GM12892 (cell line): ENCODE measurements at regions not wholly inside any gene's neighbourhood (a gene's known extent, or its start where the extent isn't known, plus 50 kb on each side); places are given as distances from the start of the nearest gene placed in this dataset.

Source experiments
- POLR2AphosphoS5 ChIP-seq: IDR thresholded peaks from 2 replicates; pipeline ENCODE4 v1.6.1; 2011; ENCODE audit warnings: low read depth, low read length, control low read depth
- TAF1 ChIP-seq: IDR thresholded peaks from 2 replicates; pipeline ENCODE4 v1.6.1; 2011; ENCODE audit warnings: low read depth, mild to moderate bottlenecking, control low read depth, low read length, borderline replicate concordance

DNA sequence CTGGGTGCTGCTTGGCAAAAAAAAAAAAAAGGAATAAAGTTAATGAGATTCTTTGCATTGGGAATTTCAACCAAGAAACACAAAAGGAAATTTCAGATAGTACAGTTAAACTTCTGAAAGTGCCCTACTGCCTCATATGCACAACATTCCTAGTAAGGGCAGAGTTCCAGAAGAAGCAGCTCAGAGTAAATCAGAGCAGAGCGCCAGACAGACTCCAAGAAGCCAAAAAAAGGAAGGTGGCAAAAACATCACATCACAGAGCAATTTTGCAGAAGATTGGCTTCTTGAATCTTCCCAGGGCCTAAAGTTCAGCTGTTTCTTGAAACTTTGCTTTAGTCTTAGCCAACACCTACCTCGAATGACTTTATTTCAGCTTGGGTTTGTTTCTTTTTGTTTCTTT is 544.1 kb downstream of the XPNPEP1 start:
- TF ChIP-seq TAF1 (no peak), POLR2AphosphoS5 (no peak)
